DMS114 treated with DMSO at 0.1 percent for 48 hours (cell line): ENCODE measurements at regions not wholly inside any gene's neighbourhood (a gene's known extent, or its start where the extent isn't known, plus 50 kb on each side); places are given as distances from the start of the nearest gene placed in this dataset.
A peak's percentile ranks its signal among the peaks of the same experiment; 100 is the strongest.

Source experiments
- DNase-seq: peaks from one replicate; lab custom pipeline; 2025; ENCODE audit not compliant: unreplicated experiment; lab: John Stamatoyannopoulos, UW

GRCh38 chr9:129390541-129390940 is 212.5 kb upstream of the IER5L start:
- DNase-seq: no peak

- no peak for DNase-seq
Observed at GRCh38 chr9:129387822-129388221, 209.8 kb upstream of the IER5L start.

- no peak for DNase-seq
Observed at GRCh38 chr9:129386812-129387177, 208.7 kb upstream of the IER5L start.

- DNase-seq: no peak
Observed at GRCh38 chr9:129385211-129385934, 207.3 kb upstream of the IER5L start.

GRCh38 chr9:129384491-129385210 is 206.6 kb upstream of the IER5L start:
- no peak for DNase-seq

- DNase-seq: peak; percentile 36
Observed at GRCh38 chr9:129383561-129384490, 205.8 kb upstream of the IER5L start.

GRCh38 chr9:129383019-129383560 is 205.0 kb upstream of the IER5L start:
- DNase-seq: no peak

GRCh38 chr9:129382281-129383018 is 204.4 kb upstream of the IER5L start:
- DNase-seq: no peak

GRCh38 chr9:129381481-129381957 is 203.5 kb upstream of the IER5L start:
- no peak for DNase-seq

GRCh38 chr9:129380961-129381401 is 202.9 kb upstream of the IER5L start:
- no peak for DNase-seq

GRCh38 chr9:129379886-129380285 is 201.8 kb upstream of the IER5L start:
- DNase-seq: no peak

- DNase-seq: no peak
Observed at GRCh38 chr9:129379181-129379836, 201.2 kb upstream of the IER5L start.

- DNase-seq: no peak
Observed at GRCh38 chr9:129377931-129378661, 200.0 kb upstream of the IER5L start.

- DNase-seq: no peak
Observed at GRCh38 chr9:129377181-129377580, 199.1 kb upstream of the IER5L start.

GRCh38 chr9:129375845-129376244 is 197.8 kb upstream of the IER5L start:
- DNase-seq: no peak

GRCh38 chr9:129374651-129375050 is 196.6 kb upstream of the IER5L start:
- no peak for DNase-seq

GRCh38 chr9:129374231-129374630 is 196.2 kb upstream of the IER5L start:
- no peak for DNase-seq

GRCh38 chr9:129373361-129373760 is 195.3 kb upstream of the IER5L start:
- no peak for DNase-seq

GRCh38 chr9:129370770-129371169 is 192.7 kb upstream of the IER5L start:
- no peak for DNase-seq
